GM12878 (cell line): ENCODE measurements at regions not wholly inside any gene's neighbourhood (a gene's known extent, or its start where the extent isn't known, plus 50 kb on each side); places are given as distances from the start of the nearest gene placed in this dataset.

Source experiments
- ATAC-seq: fragments of 200-7000 bp; cut with Tn5 transposase; 3 replicates; pipeline ENCODE4 v1.9.1; 2020; ENCODE audit warnings: mild to moderate bottlenecking, moderate library complexity
- BruUV-seq: library from RNA; stranded (reverse); fragments of 400-500 nt; replicated peaks from 2 replicates; lab custom pipeline; 2021; lab: Mats Ljungman, UMichigan
- CTCF ChIA-PET: fragments of 300-600 bp; sonication (Branson Sonifier 250); formaldehyde crosslinking; extraction: SDS; loops from one replicate; lab custom pipeline; 2021; ENCODE audit warnings: inconsistent platforms; lab: Yijun Ruan, JAX
- POLR2A ChIA-PET: fragments of 350-600 bp; formaldehyde crosslinking; extraction: SDS; loops from one replicate; lab custom pipeline; 2021; ENCODE audit warnings: inconsistent platforms; lab: Charles Lee
- RAD21 ChIA-PET: fragments of 300-600 bp; sonication (Branson Sonifier 250); formaldehyde crosslinking; loops from one replicate; lab custom pipeline; 2023; ENCODE audit warnings: antibody characterized with exemption; ENCODE audit not compliant: unreplicated experiment; lab: Charles Lee
- SMC1A ChIA-PET: fragments of 300-600 bp; sonication (Branson Sonifier 250); formaldehyde crosslinking; loops from one replicate; lab custom pipeline; 2023; ENCODE audit not compliant: unreplicated experiment, uncharacterized antibody; lab: Charles Lee
- DNase-seq: peaks from one replicate; pipeline ENCODE4 v3.0.0-alpha.2; 2011; ENCODE audit warnings: low read depth, low spot score
- FAIRE-seq: peaks from 3 replicates; lab custom pipeline; 2011; peaks lifted over from hg19 to GRCh38; lab: Jason Lieb, UNC
- H2AFZ ChIP-seq: 2 replicates; pipeline ENCODE4 v1.6.0; 2011; ENCODE audit warnings: low read depth, low read length, control low read depth; ENCODE audit not compliant: control insufficient read depth
- H3K27ac ChIP-seq: 2 replicates; pipeline ENCODE4 v1.5.1; 2011; ENCODE audit warnings: control low read depth; ENCODE audit not compliant: control insufficient read depth, insufficient read depth
- H3K27me3 ChIP-seq, 2 experiments: replicated peaks in 1 of 2; 2 replicates each; pipeline versions ENCODE4 v1.6.0 to v1.6.1; 2011; ENCODE audit warnings: low read length in 1 of 2; ENCODE audit not compliant: control insufficient read depth in 2 of 2, insufficient read depth in 2 of 2
- H3K36me3 ChIP-seq, 2 experiments: 2 replicates each; pipeline ENCODE4 v1.5.1; 2011; ENCODE audit warnings: low read length in 1 of 2; ENCODE audit not compliant: control insufficient read depth in 2 of 2, insufficient read depth in 2 of 2
- H3K4me1 ChIP-seq: 2 replicates; pipeline ENCODE4 v1.6.1; 2011; ENCODE audit warnings: mild to moderate bottlenecking, low read length, moderate library complexity, mixed read lengths; ENCODE audit not compliant: control insufficient read depth, insufficient read depth
- H3K4me2 ChIP-seq: 2 replicates; pipeline ENCODE4 v1.6.0; 2011; ENCODE audit warnings: control low read depth; ENCODE audit not compliant: control insufficient read depth, insufficient read depth
- H3K4me3 ChIP-seq: fragments of 200-600 bp; sonication (generic); 2 replicates; pipeline ENCODE4 v1.5.1; 2016
- H3K79me2 ChIP-seq: 2 replicates; pipeline ENCODE4 v1.6.0; 2011; ENCODE audit warnings: low read length; ENCODE audit not compliant: control insufficient read depth, insufficient read depth
- H3K9ac ChIP-seq: 2 replicates; pipeline ENCODE4 v1.8.0; 2011; ENCODE audit warnings: low read length, control low read depth, mixed read lengths; ENCODE audit not compliant: control insufficient read depth, insufficient read depth
- H3K9me3 ChIP-seq: replicated peaks from 3 replicates; pipeline ENCODE4 v1.5.1; 2011; ENCODE audit warnings: mild to moderate bottlenecking, low read length; ENCODE audit not compliant: control insufficient read depth, insufficient read depth
- H4K20me1 ChIP-seq: 2 replicates; pipeline ENCODE4 v1.6.0; 2011; ENCODE audit not compliant: control insufficient read depth, insufficient read depth
- ASH2L ChIP-seq: fragments of 300-600, 200-600 bp; sonication (generic); IDR thresholded peaks from 2 replicates; pipeline ENCODE4 v1.6.1; 2017; ENCODE audit warnings: low read depth, mild to moderate bottlenecking, borderline replicate concordance
- CEBPB ChIP-seq, 2 experiments: fragments of 150-350 bp in 1 of 2; IDR thresholded peaks; 2 replicates each; pipeline ENCODE4 v1.6.1; 2012 to 2014; ENCODE audit warnings: low read depth in 2 of 2, low read length in 2 of 2, borderline replicate concordance in 1 of 2, inconsistent platforms in 1 of 2
- HDGF ChIP-seq: fragments of 450-650 bp; IDR thresholded peaks from 2 replicates; pipeline ENCODE4 v1.6.1; 2016; ENCODE audit warnings: antibody characterized with exemption
- LARP7 ChIP-seq: fragments of 450-650 bp; IDR thresholded peaks from 2 replicates; pipeline ENCODE4 v1.6.1; 2017; ENCODE audit warnings: mild to moderate bottlenecking
- NFYA ChIP-seq: IDR thresholded peaks from 2 replicates; pipeline ENCODE4 v1.6.1; 2011; ENCODE audit warnings: low read depth, mild to moderate bottlenecking, low read length, improper control_type of control experiment, borderline replicate concordance
- RAD21 ChIP-seq: IDR thresholded peaks from 2 replicates; pipeline ENCODE4 v1.6.1; 2011; ENCODE audit warnings: mild to moderate bottlenecking, low read depth, low read length, moderate library complexity; ENCODE audit not compliant: insufficient read depth
- SIX5 ChIP-seq: IDR thresholded peaks from 2 replicates; pipeline ENCODE4 v1.6.1; 2011; ENCODE audit warnings: mild to moderate bottlenecking, low read depth, low read length, moderate library complexity; ENCODE audit not compliant: severe bottlenecking
- SRF ChIP-seq, 2 experiments: IDR thresholded peaks; 2 replicates each; pipeline ENCODE4 v1.6.1; 2011; ENCODE audit warnings: low read depth in 2 of 2, low read length in 2 of 2, mild to moderate bottlenecking in 1 of 2, moderate library complexity in 1 of 2
- WGBS: methylation state at CpG from one replicate; pipeline ENCODE4 v1.1.6; 2016; ENCODE audit warnings: low lambda C conversion rate; ENCODE audit not compliant: insufficient replicate concordance, insufficient coverage; ENCODE audit errors: missing lambda C conversion rate; 5-methylcytosine and 5-hydroxymethylcytosine counted together
- in situ Hi-C: fragments of 300-500 bp; cut with MboI; formaldehyde crosslinking; loops from 9 replicates; pipeline ENCODE4 v1.14.3; 2018; ENCODE audit warnings: mixed read lengths
- intact Hi-C: fragments of 100-400 bp; cut with micrococcal nuclease; formaldehyde crosslinking; loops from one replicate; pipeline ENCODE4 v1.14.2; 2022; ENCODE audit not compliant: unreplicated experiment
- TF ChIP-seq, protein P1 (sequence below): fragments of 450-650 bp; IDR thresholded peaks from 2 replicates; pipeline ENCODE4 v1.6.1; 2014; ENCODE audit warnings: mild to moderate bottlenecking
- TF ChIP-seq, protein P2 (sequence below): fragments of 450-650 bp; IDR thresholded peaks from 2 replicates; pipeline ENCODE4 v1.6.1; 2017; ENCODE audit warnings: mild to moderate bottlenecking, moderate library complexity
- TF ChIP-seq, protein P3 (sequence below): fragments of 450-650 bp; IDR thresholded peaks from 2 replicates; pipeline ENCODE4 v1.6.1; 2017; ENCODE audit warnings: low read depth, mild to moderate bottlenecking, moderate library complexity
- TF ChIP-seq, protein P4 (sequence below): fragments of 450-650 bp; IDR thresholded peaks from 2 replicates; pipeline ENCODE4 v1.6.1; 2016; ENCODE audit warnings: mild to moderate bottlenecking

DNA sequence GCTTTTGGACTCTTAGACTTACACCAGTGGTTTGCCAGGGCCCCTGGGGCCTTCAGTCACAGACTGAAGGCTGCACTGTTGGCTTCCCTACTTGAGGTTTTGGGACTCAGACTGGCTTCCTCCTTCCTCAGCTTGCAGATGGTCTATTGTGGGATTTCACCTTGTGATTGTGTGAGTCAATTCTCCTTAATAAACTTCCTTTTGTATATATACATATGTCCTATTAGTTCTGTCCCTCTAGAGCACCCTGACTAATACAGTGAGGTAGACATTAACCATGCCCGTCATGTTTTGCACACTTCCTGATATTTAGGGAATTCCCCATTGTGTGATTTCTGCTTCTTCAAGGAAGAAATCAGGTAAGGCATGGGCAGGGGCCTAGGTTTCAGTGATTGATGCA lies 147.8 kb upstream of the CA10 start:
- no peak overlapping the region for H3K4me2 ChIP-seq
- H3K79me2 ChIP-seq, result no peaks in the 10 kb centered on the region
- TF ChIP-seq, protein P1, sequence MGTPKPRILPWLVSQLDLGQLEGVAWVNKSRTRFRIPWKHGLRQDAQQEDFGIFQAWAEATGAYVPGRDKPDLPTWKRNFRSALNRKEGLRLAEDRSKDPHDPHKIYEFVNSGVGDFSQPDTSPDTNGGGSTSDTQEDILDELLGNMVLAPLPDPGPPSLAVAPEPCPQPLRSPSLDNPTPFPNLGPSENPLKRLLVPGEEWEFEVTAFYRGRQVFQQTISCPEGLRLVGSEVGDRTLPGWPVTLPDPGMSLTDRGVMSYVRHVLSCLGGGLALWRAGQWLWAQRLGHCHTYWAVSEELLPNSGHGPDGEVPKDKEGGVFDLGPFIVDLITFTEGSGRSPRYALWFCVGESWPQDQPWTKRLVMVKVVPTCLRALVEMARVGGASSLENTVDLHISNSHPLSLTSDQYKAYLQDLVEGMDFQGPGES, result no peak
- TF ChIP-seq HDGF (no peak), CEBPB (IDR thresholded peaks at IDR 0.05; ENCODE audit: borderline replicate concordance in 1 of 2, low read depth in 2 of 2, low read length in 2 of 2) (no peak), LARP7 (no peak), NFYA (no peak), SRF (IDR thresholded peaks at IDR 0.05; ENCODE audit: low read depth in 2 of 2, low read length in 2 of 2) (no peak), SIX5 (no peak), RAD21 (no peak), ASH2L (no peak)
- TF ChIP-seq, protein P2, sequence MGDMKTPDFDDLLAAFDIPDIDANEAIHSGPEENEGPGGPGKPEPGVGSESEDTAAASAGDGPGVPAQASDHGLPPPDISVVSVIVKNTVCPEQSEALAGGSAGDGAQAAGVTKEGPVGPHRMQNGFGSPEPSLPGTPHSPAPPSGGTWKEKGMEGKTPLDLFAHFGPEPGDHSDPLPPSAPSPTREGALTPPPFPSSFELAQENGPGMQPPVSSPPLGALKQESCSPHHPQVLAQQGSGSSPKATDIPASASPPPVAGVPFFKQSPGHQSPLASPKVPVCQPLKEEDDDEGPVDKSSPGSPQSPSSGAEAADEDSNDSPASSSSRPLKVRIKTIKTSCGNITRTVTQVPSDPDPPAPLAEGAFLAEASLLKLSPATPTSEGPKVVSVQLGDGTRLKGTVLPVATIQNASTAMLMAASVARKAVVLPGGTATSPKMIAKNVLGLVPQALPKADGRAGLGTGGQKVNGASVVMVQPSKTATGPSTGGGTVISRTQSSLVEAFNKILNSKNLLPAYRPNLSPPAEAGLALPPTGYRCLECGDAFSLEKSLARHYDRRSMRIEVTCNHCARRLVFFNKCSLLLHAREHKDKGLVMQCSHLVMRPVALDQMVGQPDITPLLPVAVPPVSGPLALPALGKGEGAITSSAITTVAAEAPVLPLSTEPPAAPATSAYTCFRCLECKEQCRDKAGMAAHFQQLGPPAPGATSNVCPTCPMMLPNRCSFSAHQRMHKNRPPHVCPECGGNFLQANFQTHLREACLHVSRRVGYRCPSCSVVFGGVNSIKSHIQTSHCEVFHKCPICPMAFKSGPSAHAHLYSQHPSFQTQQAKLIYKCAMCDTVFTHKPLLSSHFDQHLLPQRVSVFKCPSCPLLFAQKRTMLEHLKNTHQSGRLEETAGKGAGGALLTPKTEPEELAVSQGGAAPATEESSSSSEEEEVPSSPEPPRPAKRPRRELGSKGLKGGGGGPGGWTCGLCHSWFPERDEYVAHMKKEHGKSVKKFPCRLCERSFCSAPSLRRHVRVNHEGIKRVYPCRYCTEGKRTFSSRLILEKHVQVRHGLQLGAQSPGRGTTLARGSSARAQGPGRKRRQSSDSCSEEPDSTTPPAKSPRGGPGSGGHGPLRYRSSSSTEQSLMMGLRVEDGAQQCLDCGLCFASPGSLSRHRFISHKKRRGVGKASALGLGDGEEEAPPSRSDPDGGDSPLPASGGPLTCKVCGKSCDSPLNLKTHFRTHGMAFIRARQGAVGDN, result no peak
- TF ChIP-seq, protein P3, sequence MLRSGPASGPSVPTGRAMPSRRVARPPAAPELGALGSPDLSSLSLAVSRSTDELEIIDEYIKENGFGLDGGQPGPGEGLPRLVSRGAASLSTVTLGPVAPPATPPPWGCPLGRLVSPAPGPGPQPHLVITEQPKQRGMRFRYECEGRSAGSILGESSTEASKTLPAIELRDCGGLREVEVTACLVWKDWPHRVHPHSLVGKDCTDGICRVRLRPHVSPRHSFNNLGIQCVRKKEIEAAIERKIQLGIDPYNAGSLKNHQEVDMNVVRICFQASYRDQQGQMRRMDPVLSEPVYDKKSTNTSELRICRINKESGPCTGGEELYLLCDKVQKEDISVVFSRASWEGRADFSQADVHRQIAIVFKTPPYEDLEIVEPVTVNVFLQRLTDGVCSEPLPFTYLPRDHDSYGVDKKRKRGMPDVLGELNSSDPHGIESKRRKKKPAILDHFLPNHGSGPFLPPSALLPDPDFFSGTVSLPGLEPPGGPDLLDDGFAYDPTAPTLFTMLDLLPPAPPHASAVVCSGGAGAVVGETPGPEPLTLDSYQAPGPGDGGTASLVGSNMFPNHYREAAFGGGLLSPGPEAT, result no peak
- TF ChIP-seq, protein P4, sequence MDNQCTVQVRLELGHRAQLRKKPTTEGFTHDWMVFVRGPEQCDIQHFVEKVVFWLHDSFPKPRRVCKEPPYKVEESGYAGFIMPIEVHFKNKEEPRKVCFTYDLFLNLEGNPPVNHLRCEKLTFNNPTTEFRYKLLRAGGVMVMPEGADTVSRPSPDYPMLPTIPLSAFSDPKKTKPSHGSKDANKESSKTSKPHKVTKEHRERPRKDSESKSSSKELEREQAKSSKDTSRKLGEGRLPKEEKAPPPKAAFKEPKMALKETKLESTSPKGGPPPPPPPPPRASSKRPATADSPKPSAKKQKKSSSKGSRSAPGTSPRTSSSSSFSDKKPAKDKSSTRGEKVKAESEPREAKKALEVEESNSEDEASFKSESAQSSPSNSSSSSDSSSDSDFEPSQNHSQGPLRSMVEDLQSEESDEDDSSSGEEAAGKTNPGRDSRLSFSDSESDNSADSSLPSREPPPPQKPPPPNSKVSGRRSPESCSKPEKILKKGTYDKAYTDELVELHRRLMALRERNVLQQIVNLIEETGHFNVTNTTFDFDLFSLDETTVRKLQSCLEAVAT, result no peak
- FAIRE-seq, result no peak
- POLR2A ChIA-PET, result no interaction called here
- SMC1A ChIA-PET, result no interaction called here
- CTCF ChIA-PET, result no interaction called here
- no peaks in the 10 kb centered on the region for H3K27me3 ChIP-seq
- BruUV-seq, result no TSS peak
- no peak overlapping the region for H3K9ac ChIP-seq
- no peaks in the 10 kb centered on the region for H3K36me3 ChIP-seq
- no peaks in the 10 kb centered on the region for H4K20me1 ChIP-seq
- H3K4me3 ChIP-seq, result no peak overlapping the region
- intact Hi-C loops (no loop called here), in situ Hi-C loops (no loop called here)
- no peaks in the 10 kb centered on the region for H3K9me3 ChIP-seq
- no peak for DNase-seq
- 0% methylated on average over 1 of the region's 1 CpG for WGBS
- no peaks in the 10 kb centered on the region for H3K4me1 ChIP-seq
- no peak overlapping the region for H2AFZ ChIP-seq
- RAD21 ChIA-PET, result no interaction called here
- no peak for ATAC-seq
- H3K27ac ChIP-seq, result no peak overlapping the region
